A549 (cell line): ENCODE measurements at regions not wholly inside any gene's neighbourhood (a gene's known extent, or its start where the extent isn't known, plus 50 kb on each side); places are given as distances from the start of the nearest gene placed in this dataset.

Experiments used
- ATAC-seq, 2 experiments: fragments of 200-7000 bp in 1 of 2; fragments of >200 bp in 1 of 2; cut with Nextera tagmentation in 1 of 2; cut with Tn5 transposase in 1 of 2; 3 replicates each; pipeline versions ENCODE4 v1.8.0 to v1.9.1; 2018 to 2020; ENCODE audit warnings: mild to moderate bottlenecking in 1 of 2, moderate library complexity in 1 of 2
- CTCF ChIA-PET: fragments of 300-600 bp; sonication (Branson Sonifier 250); formaldehyde crosslinking; extraction: SDS; loops from one replicate; lab custom pipeline; 2021; ENCODE audit warnings: antibody characterized with exemption, inconsistent platforms; lab: Yijun Ruan, JAX
- POLR2A ChIA-PET: fragments of 350-600 bp; formaldehyde crosslinking; extraction: SDS; loops from one replicate; lab custom pipeline; 2021; ENCODE audit warnings: antibody characterized with exemption, inconsistent platforms; lab: Yijun Ruan, JAX
- DNase-seq, 2 experiments: peaks; one replicate each; pipeline versions ENCODE4 v3.0.0 to v3.0.0-alpha.2; 2011 to 2016; ENCODE audit warnings: low read depth in 1 of 2, low spot score in 1 of 2
- FAIRE-seq: peaks from 2 replicates; lab custom pipeline; 2011; peaks lifted over from hg19 to GRCh38; lab: Jason Lieb, UNC
- H3K27ac ChIP-seq, 2 experiments: fragments of >200 bp; sonication (Bioruptor Twin); formaldehyde crosslinking; 3 replicates each; pipeline ENCODE4 v1.5.1; 2016 to 2017
- H3K4me1 ChIP-seq: fragments of >200 bp; sonication (Bioruptor Twin); formaldehyde crosslinking; 3 replicates; pipeline ENCODE4 v1.6.1; 2016
- H3K4me2 ChIP-seq: fragments of >200 bp; sonication (Bioruptor Twin); formaldehyde crosslinking; 3 replicates; pipeline ENCODE4 v1.6.1; 2016
- H3K4me3 ChIP-seq: fragments of >200 bp; sonication (Bioruptor Twin); formaldehyde crosslinking; 3 replicates; pipeline ENCODE4 v1.5.1; 2016
- H3K9me3 ChIP-seq: fragments of >200 bp; sonication (Bioruptor Twin); formaldehyde crosslinking; 3 replicates; pipeline ENCODE4 v1.6.1; 2016
- ATOH8 ChIP-seq: fragments of 250-450 bp; sonication (Bioruptor Pico); IDR thresholded peaks from 2 replicates; pipeline ENCODE4 v1.5.0; 2020; ENCODE audit warnings: low read depth, mild to moderate bottlenecking, moderate library complexity
- BHLHE40 ChIP-seq: IDR thresholded peaks from 2 replicates; pipeline ENCODE4 v1.6.1; 2012; ENCODE audit warnings: low read depth, low read length, inconsistent platforms
- CEBPB ChIP-seq, 2 experiments: fragments of >200 bp in 1 of 2; sonication (Bioruptor Twin) in 1 of 2; formaldehyde crosslinking in 1 of 2; IDR thresholded peaks; 2 replicates each; pipeline ENCODE4 v1.6.1; 2012 to 2016
- FOSL2 ChIP-seq, 2 experiments: fragments of 450-650 bp in 1 of 2; fragments of >200 bp in 1 of 2; sonication (Bioruptor Twin) in 1 of 2; formaldehyde crosslinking; IDR thresholded peaks; 2 replicates each; pipeline versions ENCODE4 v1.5.0 to v1.6.1; 2016 to 2020; ENCODE audit warnings: mild to moderate bottlenecking in 1 of 2, moderate library complexity in 1 of 2
- HOXB13 ChIP-seq: fragments of 250-450 bp; sonication (Bioruptor Pico); IDR thresholded peaks from 2 replicates; pipeline ENCODE4 v1.5.0; 2020; ENCODE audit warnings: low read depth, mild to moderate bottlenecking, moderate library complexity
- HOXB5 ChIP-seq: fragments of 250-450 bp; sonication (Bioruptor Pico); IDR thresholded peaks from 2 replicates; pipeline ENCODE4 v1.5.0; 2020; ENCODE audit warnings: mild to moderate bottlenecking, moderate library complexity
- JUN ChIP-seq, 2 experiments: fragments of >200 bp; sonication (Bioruptor Twin); formaldehyde crosslinking; IDR thresholded peaks; 2 replicates in 1 of 2; 3 replicates in 1 of 2; pipeline ENCODE4 v1.6.1; 2016 to 2017
- JUNB ChIP-seq: fragments of >200 bp; sonication (Bioruptor Twin); formaldehyde crosslinking; IDR thresholded peaks from 2 replicates; pipeline ENCODE4 v1.6.1; 2016
- KDM5A ChIP-seq: fragments of 200-600 bp; sonication (generic); IDR thresholded peaks from 2 replicates; pipeline ENCODE4 v1.6.1; 2016; ENCODE audit warnings: antibody characterized with exemption, mild to moderate bottlenecking
- MAFK ChIP-seq: fragments of 450-650 bp; IDR thresholded peaks from 2 replicates; pipeline ENCODE4 v1.6.1; 2014; ENCODE audit not compliant: partially characterized antibody
- NFE2L2 ChIP-seq: fragments of 150-350 bp; conservative IDR thresholded peaks from 2 replicates; pipeline ENCODE4 v1.6.1; 2014; ENCODE audit warnings: low read length
- PHF8 ChIP-seq: fragments of 200-600 bp; sonication (generic); IDR thresholded peaks from 2 replicates; pipeline ENCODE4 v1.6.1; 2016; ENCODE audit warnings: low read depth, mild to moderate bottlenecking, antibody characterized with exemption, moderate library complexity, borderline replicate concordance
- POLR2A ChIP-seq: IDR thresholded peaks from 2 replicates; pipeline ENCODE4 v1.6.1; 2012; ENCODE audit warnings: mild to moderate bottlenecking, low read length
- POLR2AphosphoS2 ChIP-seq: conservative IDR thresholded peaks from 2 replicates; pipeline ENCODE4 v1.6.1; 2012; ENCODE audit warnings: low read length, improper control_type of control experiment, inconsistent platforms
- REST ChIP-seq: fragments of 200-600 bp; sonication (generic); IDR thresholded peaks from 2 replicates; pipeline ENCODE4 v1.6.1; 2016; ENCODE audit warnings: antibody characterized with exemption, mild to moderate bottlenecking, moderate library complexity
- TP53 ChIP-seq: fragments of 250-450 bp; sonication (Bioruptor Pico); IDR thresholded peaks from 2 replicates; pipeline ENCODE4 v1.5.0; 2021; ENCODE audit warnings: mild to moderate bottlenecking, moderate library complexity
- ZC3H11A ChIP-seq: fragments of 450-650 bp; IDR thresholded peaks from 2 replicates; pipeline ENCODE4 v1.6.1; 2014; ENCODE audit warnings: antibody characterized with exemption, mild to moderate bottlenecking
- WGBS: methylation state at CpG from one replicate; pipeline ENCODE4 v1.1.6; 2017; ENCODE audit errors: missing lambda C conversion rate; 5-methylcytosine and 5-hydroxymethylcytosine counted together
- TF ChIP-seq, protein P1 (sequence below): fragments of >200 bp; sonication (Bioruptor Twin); formaldehyde crosslinking; IDR thresholded peaks from 2 replicates; pipeline ENCODE4 v1.6.1; 2016
- TF ChIP-seq, protein P2 (sequence below): IDR thresholded peaks from 2 replicates; pipeline ENCODE4 v1.6.1; 2012; ENCODE audit warnings: low read depth, borderline replicate concordance
- TF ChIP-seq, protein P3 (sequence below): fragments of 450-650 bp; IDR thresholded peaks from 2 replicates; pipeline ENCODE4 v1.6.1; 2014; ENCODE audit warnings: antibody characterized with exemption

GRCh38 chr7:37549076-37549931 is 100.6 kb upstream of the ELMO1 start:
- H3K9me3 ChIP-seq, result no peaks in the 10 kb centered on the region
- ATAC-seq, result no peak
- no peak for DNase-seq
- no peak overlapping the region for H3K27ac ChIP-seq
- POLR2A ChIA-PET, result no interaction called here
- H3K4me2 ChIP-seq, result no peak overlapping the region
- no peak for FAIRE-seq
- CTCF ChIA-PET, result interaction anchor here (1.7 kb wide), 1 partner anchor 216 kb away, joined by 3 read pairs; no protein-coding TSS in a partner anchor
- WGBS, result 49% methylated on average over 8 of the region's 8 CpGs
- no peaks in the 10 kb centered on the region for H3K4me1 ChIP-seq
- no peak for TF ChIP-seq TP53 (CRISPR knock-in tag)
- no peak for TF ChIP-seq JUN (IDR thresholded peaks at IDR 0.05)
- TF ChIP-seq, protein P1, sequence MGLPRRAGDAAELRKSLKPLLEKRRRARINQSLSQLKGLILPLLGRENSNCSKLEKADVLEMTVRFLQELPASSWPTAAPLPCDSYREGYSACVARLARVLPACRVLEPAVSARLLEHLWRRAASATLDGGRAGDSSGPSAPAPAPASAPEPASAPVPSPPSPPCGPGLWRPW, result no peak
- TF ChIP-seq JUNB, result no peak
- no peak for TF ChIP-seq POLR2A
- TF ChIP-seq PHF8, result no peak
- no peak for TF ChIP-seq REST
- no peak for TF ChIP-seq ZC3H11A
- TF ChIP-seq FOSL2 (IDR thresholded peaks at IDR 0.05), result no peak
- no peak for TF ChIP-seq FOSL2 (CRISPR knock-in tag; IDR thresholded peaks at IDR 0.05)
- TF ChIP-seq NFE2L2, result no peak
- TF ChIP-seq, protein P2, sequence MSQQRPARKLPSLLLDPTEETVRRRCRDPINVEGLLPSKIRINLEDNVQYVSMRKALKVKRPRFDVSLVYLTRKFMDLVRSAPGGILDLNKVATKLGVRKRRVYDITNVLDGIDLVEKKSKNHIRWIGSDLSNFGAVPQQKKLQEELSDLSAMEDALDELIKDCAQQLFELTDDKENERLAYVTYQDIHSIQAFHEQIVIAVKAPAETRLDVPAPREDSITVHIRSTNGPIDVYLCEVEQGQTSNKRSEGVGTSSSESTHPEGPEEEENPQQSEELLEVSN, result no peak
- no peak for TF ChIP-seq BHLHE40
- TF ChIP-seq ATOH8 (CRISPR knock-in tag), result no peak
- TF ChIP-seq, protein P3, sequence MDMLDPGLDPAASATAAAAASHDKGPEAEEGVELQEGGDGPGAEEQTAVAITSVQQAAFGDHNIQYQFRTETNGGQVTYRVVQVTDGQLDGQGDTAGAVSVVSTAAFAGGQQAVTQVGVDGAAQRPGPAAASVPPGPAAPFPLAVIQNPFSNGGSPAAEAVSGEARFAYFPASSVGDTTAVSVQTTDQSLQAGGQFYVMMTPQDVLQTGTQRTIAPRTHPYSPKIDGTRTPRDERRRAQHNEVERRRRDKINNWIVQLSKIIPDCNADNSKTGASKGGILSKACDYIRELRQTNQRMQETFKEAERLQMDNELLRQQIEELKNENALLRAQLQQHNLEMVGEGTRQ, result no peak
- H3K4me3 ChIP-seq, result no peak overlapping the region

- DNase-seq, result no peak
- CTCF ChIA-PET, result no interaction called here
- no peak overlapping the region for H3K4me3 ChIP-seq
- H3K27ac ChIP-seq, result no peak overlapping the region
- TF ChIP-seq ZC3H11A (no peak), HOXB5 (CRISPR knock-in tag) (no peak), JUNB (no peak), REST (no peak), HOXB13 (CRISPR knock-in tag) (no peak), POLR2AphosphoS2 (no peak), CEBPB (IDR thresholded peaks at IDR 0.05) (no peak), KDM5A (no peak), NFE2L2 (no peak), MAFK (no peak)
- H3K9me3 ChIP-seq, result no peaks in the 10 kb centered on the region
- H3K4me1 ChIP-seq, result no peaks in the 10 kb centered on the region
- no peak for FAIRE-seq
- H3K4me2 ChIP-seq, result no peak overlapping the region
- no peak for ATAC-seq
- POLR2A ChIA-PET, result no interaction called here
- 43% methylated on average over 3 of the region's 3 CpGs for WGBS
Measured at GRCh38 chr7:37550426-37550825, 101.8 kb upstream of the ELMO1 start.
